Thyroid gland (tissue), 4 donors: ENCODE measurements at regions not wholly inside any gene's neighbourhood (a gene's known extent, or its start where the extent isn't known, plus 50 kb on each side); places are given as distances from the start of the nearest gene placed in this dataset.

Source experiments
- POLR2A ChIP-seq, 2 donors: fragments of 450-650 bp; IDR thresholded peaks; one replicate each; pipeline ENCODE4 v1.6.1; 2017; ENCODE audit warnings: antibody characterized with exemption in 2 of 2, mild to moderate bottlenecking in 2 of 2, moderate library complexity in 1 of 2
- TF ChIP-seq, protein P1 (sequence below), 6 experiments: fragments of 200-600 bp in 3 of 6; fragments of 450-650 bp in 3 of 6; sonication (generic) in 3 of 6; IDR thresholded peaks; one replicate each; pipeline ENCODE4 v1.5.1; 2016 to 2019; ENCODE audit warnings: antibody characterized with exemption in 6 of 6, mild to moderate bottlenecking in 2 of 6, inconsistent platforms in 1 of 6, moderate library complexity in 1 of 6

DNA sequence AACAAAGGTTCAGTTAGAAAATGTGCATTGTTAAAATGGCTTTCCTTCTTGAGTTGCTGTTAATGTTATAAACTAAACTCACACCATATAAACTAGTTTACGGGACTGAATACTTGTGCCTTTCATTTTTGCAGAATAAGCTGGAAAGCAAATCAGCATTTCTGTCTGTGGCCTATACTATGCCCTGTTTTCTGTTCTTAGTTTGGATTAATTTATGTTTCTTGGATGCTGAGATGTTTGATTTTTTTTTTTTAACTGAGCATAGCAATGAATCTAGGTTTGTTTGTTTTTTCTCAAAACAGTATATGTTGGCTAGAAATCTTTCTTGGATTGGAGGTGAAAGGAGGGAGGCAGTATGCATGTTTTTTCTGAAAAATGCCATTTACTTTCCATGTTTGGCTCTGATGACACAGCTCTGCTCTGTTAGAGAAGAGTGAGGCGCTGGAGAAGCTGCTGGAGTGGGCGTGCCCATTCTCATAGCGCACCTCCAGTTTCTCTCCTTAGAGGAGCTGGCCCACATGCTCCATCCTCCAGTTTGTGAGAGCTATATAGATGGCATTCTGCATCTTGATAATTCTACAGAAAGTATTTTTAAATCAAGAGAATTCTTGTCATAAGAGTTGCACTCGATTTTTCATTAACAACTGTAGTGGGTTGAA is 423.6 kb upstream of the TPM1 start:
- TF ChIP-seq, protein P1, sequence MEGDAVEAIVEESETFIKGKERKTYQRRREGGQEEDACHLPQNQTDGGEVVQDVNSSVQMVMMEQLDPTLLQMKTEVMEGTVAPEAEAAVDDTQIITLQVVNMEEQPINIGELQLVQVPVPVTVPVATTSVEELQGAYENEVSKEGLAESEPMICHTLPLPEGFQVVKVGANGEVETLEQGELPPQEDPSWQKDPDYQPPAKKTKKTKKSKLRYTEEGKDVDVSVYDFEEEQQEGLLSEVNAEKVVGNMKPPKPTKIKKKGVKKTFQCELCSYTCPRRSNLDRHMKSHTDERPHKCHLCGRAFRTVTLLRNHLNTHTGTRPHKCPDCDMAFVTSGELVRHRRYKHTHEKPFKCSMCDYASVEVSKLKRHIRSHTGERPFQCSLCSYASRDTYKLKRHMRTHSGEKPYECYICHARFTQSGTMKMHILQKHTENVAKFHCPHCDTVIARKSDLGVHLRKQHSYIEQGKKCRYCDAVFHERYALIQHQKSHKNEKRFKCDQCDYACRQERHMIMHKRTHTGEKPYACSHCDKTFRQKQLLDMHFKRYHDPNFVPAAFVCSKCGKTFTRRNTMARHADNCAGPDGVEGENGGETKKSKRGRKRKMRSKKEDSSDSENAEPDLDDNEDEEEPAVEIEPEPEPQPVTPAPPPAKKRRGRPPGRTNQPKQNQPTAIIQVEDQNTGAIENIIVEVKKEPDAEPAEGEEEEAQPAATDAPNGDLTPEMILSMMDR (IDR thresholded peaks at IDR 0.05) = no peak
- no peak for TF ChIP-seq POLR2A (IDR thresholded peaks at IDR 0.05)
